Cardiac muscle cell (in vitro differentiated cells and primary cell): ENCODE measurements at regions not wholly inside any gene's neighbourhood (a gene's known extent, or its start where the extent isn't known, plus 50 kb on each side); places are given as distances from the start of the nearest gene placed in this dataset.
"Not testable (repeated sequence)": the region's sequence is repeated elsewhere in the genome, so short reads cannot be mapped to it uniquely, and the experiment has no call there.

Experiments used
- DNase-seq, 2 donors: peaks; one replicate each; pipeline versions ENCODE4 v3.0.0 to v3.0.0-alpha.2; 2010 to 2017; ENCODE audit warnings: low read depth in 1 of 2, low spot score in 1 of 2
- H3K27ac ChIP-seq: fragments of 200-600 bp; sonication (generic); 2 replicates; pipeline ENCODE4 v1.5.1; 2016
- H3K27me3 ChIP-seq: fragments of 200-600 bp; sonication (generic); 2 replicates; pipeline ENCODE4 v1.6.0; 2016; ENCODE audit warnings: control low read depth
- H3K36me3 ChIP-seq: fragments of 200-600 bp; sonication (generic); 2 replicates; pipeline ENCODE4 v1.5.1; 2016; ENCODE audit warnings: control low read depth
- H3K4me1 ChIP-seq: fragments of 200-600 bp; sonication (generic); 2 replicates; pipeline ENCODE4 v1.8.1; 2017; ENCODE audit warnings: low read depth, mild to moderate bottlenecking, mixed run types
- H3K4me3 ChIP-seq: fragments of 200-600 bp; sonication (generic); 2 replicates; pipeline ENCODE4 v1.5.1; 2016; ENCODE audit warnings: mild to moderate bottlenecking
- H3K9me3 ChIP-seq: fragments of 200-600 bp; sonication (generic); 2 replicates; pipeline ENCODE4 v1.5.1; 2017; ENCODE audit warnings: low read depth, mild to moderate bottlenecking, control low read depth
- CTCF ChIP-seq: IDR thresholded peaks from 2 replicates; pipeline ENCODE4 v1.5.1; 2012; ENCODE audit warnings: low read depth, mild to moderate bottlenecking, low read length

GRCh38 chr6:81265106-81265505 lies 487.4 kb downstream of the TENT5A start:
- no peaks in the 10 kb centered on the region for H3K4me1 ChIP-seq
- H3K9me3 ChIP-seq, result no peaks in the 10 kb centered on the region
- H3K27ac ChIP-seq, result no peak overlapping the region
- no peak overlapping the region for H3K4me3 ChIP-seq
- no peak for TF ChIP-seq CTCF
- peak in 1 of 2 donors; percentile 61 for DNase-seq
- no peaks in the 10 kb centered on the region for H3K27me3 ChIP-seq
- H3K36me3 ChIP-seq, result no peaks in the 10 kb centered on the region

- no peak for TF ChIP-seq CTCF
- H3K27ac ChIP-seq, result no peak overlapping the region
- no peaks in the 10 kb centered on the region for H3K9me3 ChIP-seq
- no peaks in the 10 kb centered on the region for H3K27me3 ChIP-seq
- DNase-seq, result no peak
- H3K36me3 ChIP-seq, result no peaks in the 10 kb centered on the region
- no peak overlapping the region for H3K4me3 ChIP-seq
- H3K4me1 ChIP-seq, result no peaks in the 10 kb centered on the region
These were observed 488.8 kb downstream of the TENT5A start for GRCh38 chr6:81263531-81264168.

GRCh38 chr6:81262656-81263055 lies 489.8 kb downstream of the TENT5A start:
- no peak for DNase-seq
- H3K4me1 ChIP-seq, result no peaks in the 10 kb centered on the region
- H3K9me3 ChIP-seq, result no peaks in the 10 kb centered on the region
- H3K36me3 ChIP-seq, result no peaks in the 10 kb centered on the region
- H3K27me3 ChIP-seq, result no peaks in the 10 kb centered on the region
- H3K27ac ChIP-seq, result no peak overlapping the region
- H3K4me3 ChIP-seq, result no peak overlapping the region
- no peak for TF ChIP-seq CTCF

GRCh38 chr6:81256223-81256622 lies 496.3 kb downstream of the TENT5A start:
- H3K4me3 ChIP-seq, H3K4me1 ChIP-seq, H3K9me3 ChIP-seq, H3K27ac ChIP-seq, DNase-seq, H3K36me3 ChIP-seq, H3K27me3 ChIP-seq: not testable (repeated sequence)

GRCh38 chr6:81253821-81254220 lies 498.7 kb downstream of the TENT5A start:
- Histone ChIP-seq H3K27ac (no peak overlapping the region), H3K36me3 (no peaks in the 10 kb centered on the region), H3K4me1 (no peaks in the 10 kb centered on the region), H3K9me3 (no peaks in the 10 kb centered on the region), H3K27me3 (no peaks in the 10 kb centered on the region), H3K4me3 (no peak overlapping the region)
- DNase-seq, result no peak
- TF ChIP-seq CTCF, result no peak

- H3K36me3 ChIP-seq, result no peaks in the 10 kb centered on the region
- no peak overlapping the region for H3K4me3 ChIP-seq
- TF ChIP-seq CTCF, result no peak
- DNase-seq, result no peak
- H3K27ac ChIP-seq, result no peak overlapping the region
- no peaks in the 10 kb centered on the region for H3K9me3 ChIP-seq
- no peaks in the 10 kb centered on the region for H3K27me3 ChIP-seq
- no peaks in the 10 kb centered on the region for H3K4me1 ChIP-seq
These were observed 500.2 kb downstream of the TENT5A start for GRCh38 chr6:81252231-81252630.
